CD4-positive, alpha-beta T cell (primary cell): ENCODE measurements at regions not wholly inside any gene's neighbourhood (a gene's known extent, or its start where the extent isn't known, plus 50 kb on each side); places are given as distances from the start of the nearest gene placed in this dataset.

Source experiments
- ATAC-seq: fragments of 200-7000 bp; cut with Tn5 transposase; one replicate; pipeline ENCODE4 v1.10.0; 2022; ENCODE audit warnings: mild to moderate bottlenecking; ENCODE audit not compliant: poor library complexity
- CTCF ChIA-PET: fragments of 350-600 bp; sonication (Branson Sonifier 250); formaldehyde crosslinking; loops from one replicate; lab custom pipeline; 2021; ENCODE audit warnings: antibody characterized with exemption, inconsistent platforms; lab: Charles Lee
- POLR2A ChIA-PET: fragments of 350-600 bp; sonication (Branson Sonifier 250); formaldehyde crosslinking; loops from one replicate; lab custom pipeline; 2021; ENCODE audit warnings: antibody characterized with exemption, inconsistent platforms; lab: Charles Lee
- DNase-seq, 14 experiments: peaks; one replicate each; pipeline ENCODE4 v3.0.0-alpha.2; 2013 to 2020; ENCODE audit warnings: mixed read lengths in 2 of 14
- H3K27ac ChIP-seq, 2 donors: one replicate each; pipeline versions ENCODE4 v1.5.1 to v1.7.0; 2013; ENCODE audit warnings: low read length in 2 of 2, low read depth in 1 of 2, mild to moderate bottlenecking in 1 of 2
- H3K27me3 ChIP-seq, 2 experiments: 1 replicate in 1 of 2; 2 replicates in 1 of 2; pipeline versions ENCODE4 v1.6.1 to v1.7.0; 2013; ENCODE audit warnings: low read length in 2 of 2, control low read depth in 1 of 2, mild to moderate bottlenecking in 1 of 2, moderate library complexity in 1 of 2; ENCODE audit not compliant: insufficient read depth in 2 of 2, control insufficient read depth in 1 of 2
- H3K36me3 ChIP-seq: one replicate; pipeline ENCODE4 v1.6.1; 2013; ENCODE audit warnings: low read length, control low read depth; ENCODE audit not compliant: insufficient read depth
- H3K4me1 ChIP-seq: one replicate; pipeline ENCODE4 v1.6.1; 2013; ENCODE audit warnings: low read length, control low read depth; ENCODE audit not compliant: insufficient read depth
- H3K4me3 ChIP-seq: one replicate; pipeline ENCODE4 v1.5.1; 2013; ENCODE audit warnings: mild to moderate bottlenecking, low read length, moderate library complexity
- H3K9me3 ChIP-seq, 2 experiments: 1 replicate in 1 of 2; 2 replicates in 1 of 2; pipeline versions ENCODE4 v1.6.1 to v1.7.0; 2013; ENCODE audit warnings: low read length in 2 of 2, mild to moderate bottlenecking in 2 of 2, control low read depth in 1 of 2, moderate library complexity in 1 of 2; ENCODE audit not compliant: control insufficient read depth in 1 of 2, insufficient read depth in 1 of 2
- H3K27ac Mint-ChIP-seq: one replicate; pipeline ENCODE4 v1.8.0; 2020; ENCODE audit warnings: mixed read lengths
- H3K27me3 Mint-ChIP-seq: one replicate; pipeline ENCODE4 v1.8.0; 2021; ENCODE audit warnings: mixed read lengths
- H3K36me3 Mint-ChIP-seq: one replicate; pipeline ENCODE4 v1.8.0; 2021; ENCODE audit warnings: low read depth, mixed read lengths
- H3K4me1 Mint-ChIP-seq: one replicate; pipeline ENCODE4 v1.8.0; 2021; ENCODE audit warnings: low read depth, mixed read lengths
- H3K4me3 Mint-ChIP-seq: one replicate; pipeline ENCODE4 v1.8.0; 2020; ENCODE audit warnings: mild to moderate bottlenecking, mixed read lengths
- H3K9me3 Mint-ChIP-seq: one replicate; pipeline ENCODE4 v1.8.0; 2020; ENCODE audit warnings: mixed read lengths
- CTCF ChIP-seq: fragments of 200-600 bp; IDR thresholded peaks from one replicate; pipeline ENCODE4 v1.8.0; 2022; ENCODE audit warnings: antibody characterized with exemption, mild to moderate bottlenecking
- intact Hi-C, 2 experiments: fragments of 100-400 bp; cut with DNase I in 1 of 2; cut with micrococcal nuclease in 1 of 2; formaldehyde crosslinking; loops; one replicate each; pipeline versions ENCODE4 v1.15.1 to v1.9.0; 2023 to 2025; cut with DNase I, micrococcal nuclease

DNA sequence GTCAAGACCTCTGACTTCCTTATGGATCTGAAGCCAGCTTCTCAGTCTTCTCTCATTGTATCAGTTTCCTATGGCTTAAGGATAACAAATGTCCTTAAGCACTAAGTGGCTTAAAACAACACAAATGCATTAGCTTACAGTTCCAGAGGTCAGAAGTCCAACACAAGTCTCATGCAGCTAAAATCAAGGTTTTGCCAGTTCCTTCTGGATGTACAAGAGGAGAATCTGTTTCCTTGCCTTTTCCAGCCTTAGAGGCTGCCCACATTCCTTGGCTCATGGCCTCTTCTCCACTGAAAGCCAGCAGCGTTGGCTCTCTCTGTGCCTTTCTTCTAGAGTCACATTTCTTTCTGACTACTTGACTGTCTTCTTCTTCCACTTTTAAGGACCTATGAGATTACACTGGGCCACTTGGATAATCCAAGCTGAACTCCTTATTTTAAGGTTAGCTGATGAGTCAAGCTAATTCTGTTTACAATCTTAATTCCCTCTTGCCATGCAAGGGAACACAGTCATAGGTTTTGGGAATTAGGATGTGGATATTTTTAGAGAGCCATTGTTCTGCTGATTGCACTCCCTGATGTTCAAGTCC is 179.0 kb downstream of the BCAS1 start:
- no peak for DNase-seq
- H3K9me3 ChIP-seq, result no peaks in the 10 kb centered on the region
- TF ChIP-seq CTCF, result no peak
- intact Hi-C loops, result loop anchor here in 1 of 2 experiments (10.0 kb wide), 1 partner anchor 47 kb away; no protein-coding TSS in a partner anchor
- Mint-ChIP-seq H3K9me3 (no peaks in the 10 kb centered on the region), H3K4me3 (no peak overlapping the region), H3K4me1 (peaks cover 36% of the 10 kb centered on the region), H3K36me3 (no peaks in the 10 kb centered on the region), H3K27me3 (no peaks in the 10 kb centered on the region), H3K27ac (no peak overlapping the region)
- CTCF ChIA-PET, result no interaction called here
- H3K27me3 ChIP-seq, result no peaks in the 10 kb centered on the region
- no peak overlapping the region for H3K27ac ChIP-seq
- peaks cover 24% of the 10 kb centered on the region for H3K4me1 ChIP-seq
- no peak for ATAC-seq
- H3K4me3 ChIP-seq, result no peak overlapping the region
- no peaks in the 10 kb centered on the region for H3K36me3 ChIP-seq
- POLR2A ChIA-PET, result interaction anchor here (1.0 kb wide), 1 partner anchor 10 kb away, joined by 3 read pairs; no protein-coding TSS in a partner anchor

DNA sequence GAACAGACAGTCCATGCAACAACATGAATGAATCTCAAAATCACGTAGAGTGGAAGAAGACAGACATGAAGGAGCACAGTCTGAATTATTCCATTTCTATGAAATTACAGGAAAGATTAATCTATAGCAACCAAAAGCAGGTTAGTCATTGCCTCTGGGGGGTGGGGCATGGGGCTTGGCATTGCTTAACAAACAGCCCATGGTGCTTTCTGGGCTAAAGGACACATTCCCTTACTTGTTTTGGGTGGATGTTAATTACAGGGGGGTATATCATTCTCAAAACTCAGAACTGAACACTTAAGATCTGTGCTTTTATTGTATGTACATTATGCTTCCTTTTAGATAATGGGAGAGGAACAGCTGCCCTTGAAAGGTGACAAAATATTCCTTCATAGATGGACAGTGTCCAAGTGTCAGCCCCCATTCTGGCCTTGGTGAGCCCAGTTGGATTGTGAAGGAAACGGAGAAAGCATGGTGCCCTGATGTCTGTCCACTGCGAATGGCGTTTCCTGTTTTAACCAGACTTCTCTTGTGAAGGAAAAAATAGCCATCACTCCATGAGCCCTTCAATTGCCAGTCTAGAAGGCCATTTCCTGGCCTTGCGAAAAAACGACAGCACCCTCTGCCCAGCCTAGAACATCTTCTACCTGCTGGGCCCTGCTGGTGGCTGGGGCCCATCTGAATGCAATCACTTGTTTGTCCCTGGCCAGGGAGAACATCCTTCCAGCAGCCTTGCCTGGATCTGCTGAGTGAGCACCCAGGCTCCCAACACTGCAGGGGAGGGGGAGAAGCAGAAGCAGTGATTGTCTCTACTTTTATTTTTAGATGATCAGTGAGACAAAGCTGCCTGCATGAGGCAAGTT is 179.7 kb downstream of the BCAS1 start:
- TF ChIP-seq CTCF, result no peak
- Mint-ChIP-seq H3K4me1 (peaks cover 36% of the 10 kb centered on the region), H3K9me3 (no peaks in the 10 kb centered on the region), H3K36me3 (no peaks in the 10 kb centered on the region), H3K4me3 (no peak overlapping the region), H3K27ac (no peak overlapping the region), H3K27me3 (no peaks in the 10 kb centered on the region)
- ChIA-PET POLR2A (interaction anchor here (1.0 kb wide), 1 partner anchor 10 kb away, joined by 3 read pairs; no protein-coding TSS in a partner anchor), CTCF (no interaction called here)
- no peak for ATAC-seq
- no peaks in the 10 kb centered on the region for H3K9me3 ChIP-seq
- no peaks in the 10 kb centered on the region for H3K36me3 ChIP-seq
- no peak for DNase-seq
- H3K27me3 ChIP-seq, result no peaks in the 10 kb centered on the region
- H3K4me1 ChIP-seq, result peaks cover 24% of the 10 kb centered on the region
- H3K4me3 ChIP-seq, result no peak overlapping the region
- H3K27ac ChIP-seq, result no peak overlapping the region
- intact Hi-C loops, result loop anchor here in 1 of 2 experiments (10.0 kb wide), 1 partner anchor 46 kb away; no protein-coding TSS in a partner anchor

DNA sequence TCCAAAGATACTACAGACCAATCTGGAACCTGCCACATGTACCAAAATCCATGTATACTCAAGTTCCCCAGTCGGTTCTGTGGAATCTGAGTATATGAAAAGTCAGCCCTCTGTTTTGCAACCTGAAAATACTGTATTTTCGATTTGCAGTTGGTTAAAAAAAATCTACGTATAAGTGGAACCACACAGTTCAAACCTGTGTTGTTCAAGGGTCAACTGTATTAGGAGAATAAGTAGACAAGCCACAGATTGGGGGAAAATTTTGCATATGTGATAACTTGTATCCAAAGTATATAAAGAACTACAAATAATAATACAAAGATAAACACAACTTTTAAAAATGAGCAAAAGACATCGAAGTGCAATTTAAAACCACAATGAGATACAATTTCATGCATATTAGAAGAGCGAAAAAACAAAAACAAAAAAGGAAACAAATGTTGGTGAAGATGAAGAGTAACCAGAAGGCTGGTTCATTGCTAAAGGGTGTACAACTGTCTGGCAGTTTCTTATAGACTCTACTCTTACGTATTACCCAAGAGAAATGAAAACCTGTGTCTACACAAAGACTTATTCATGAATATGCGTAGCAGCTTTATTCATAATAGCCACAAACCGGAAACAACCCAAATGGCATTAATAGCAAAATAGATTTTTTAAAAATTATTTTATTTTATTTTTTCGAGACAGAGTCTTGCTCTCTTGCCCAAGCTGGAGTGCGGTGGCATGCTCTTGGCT is 180.8 kb downstream of the BCAS1 start:
- H3K9me3 Mint-ChIP-seq, result no peaks in the 10 kb centered on the region
- no peak overlapping the region for H3K27ac Mint-ChIP-seq
- peaks cover 32% of the 10 kb centered on the region for H3K4me1 ChIP-seq
- H3K4me3 ChIP-seq, result no peak overlapping the region
- H3K4me1 Mint-ChIP-seq, result peaks cover 43% of the 10 kb centered on the region
- H3K9me3 ChIP-seq, result no peaks in the 10 kb centered on the region
- H3K36me3 Mint-ChIP-seq, result no peaks in the 10 kb centered on the region
- H3K4me3 Mint-ChIP-seq, result no peak overlapping the region
- ATAC-seq (no peak), DNase-seq (no peak)
- ChIA-PET POLR2A (no interaction called here), CTCF (no interaction called here)
- no peaks in the 10 kb centered on the region for H3K27me3 ChIP-seq
- intact Hi-C loops, result loop anchor here in 1 of 2 experiments (10.0 kb wide), 1 partner anchor 45 kb away; no protein-coding TSS in a partner anchor
- H3K27ac ChIP-seq, result no peak overlapping the region
- TF ChIP-seq CTCF, result no peak
- no peaks in the 10 kb centered on the region for H3K27me3 Mint-ChIP-seq
- H3K36me3 ChIP-seq, result no peaks in the 10 kb centered on the region
